NCI-H1105 (cell line): ENCODE measurements at regions not wholly inside any gene's neighbourhood (a gene's known extent, or its start where the extent isn't known, plus 50 kb on each side); places are given as distances from the start of the nearest gene placed in this dataset.

Experiments
- DNase-seq: peaks from one replicate; lab custom pipeline; 2025; lab: John Stamatoyannopoulos, UW

DNA sequence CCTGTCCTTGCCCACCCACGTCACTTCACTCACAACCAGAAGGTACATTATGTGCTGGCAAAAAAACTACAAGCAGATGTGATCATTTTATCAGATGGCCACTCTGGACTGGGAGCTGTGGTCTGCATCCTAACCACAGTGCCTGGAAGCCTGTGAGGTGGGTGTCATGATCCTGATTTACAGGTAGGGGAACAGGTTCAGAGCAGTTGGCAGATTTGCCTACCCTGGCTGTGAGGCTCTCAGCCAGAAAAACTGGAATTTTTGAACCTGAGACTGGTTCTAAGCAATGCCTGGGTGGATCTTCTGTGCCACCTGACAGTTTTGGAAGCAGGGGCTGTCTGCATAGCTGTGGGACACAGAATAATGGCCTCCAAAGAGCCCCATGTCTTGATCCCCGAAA is 150.8 kb downstream of the SYF2 start:
- no peak for DNase-seq

DNA sequence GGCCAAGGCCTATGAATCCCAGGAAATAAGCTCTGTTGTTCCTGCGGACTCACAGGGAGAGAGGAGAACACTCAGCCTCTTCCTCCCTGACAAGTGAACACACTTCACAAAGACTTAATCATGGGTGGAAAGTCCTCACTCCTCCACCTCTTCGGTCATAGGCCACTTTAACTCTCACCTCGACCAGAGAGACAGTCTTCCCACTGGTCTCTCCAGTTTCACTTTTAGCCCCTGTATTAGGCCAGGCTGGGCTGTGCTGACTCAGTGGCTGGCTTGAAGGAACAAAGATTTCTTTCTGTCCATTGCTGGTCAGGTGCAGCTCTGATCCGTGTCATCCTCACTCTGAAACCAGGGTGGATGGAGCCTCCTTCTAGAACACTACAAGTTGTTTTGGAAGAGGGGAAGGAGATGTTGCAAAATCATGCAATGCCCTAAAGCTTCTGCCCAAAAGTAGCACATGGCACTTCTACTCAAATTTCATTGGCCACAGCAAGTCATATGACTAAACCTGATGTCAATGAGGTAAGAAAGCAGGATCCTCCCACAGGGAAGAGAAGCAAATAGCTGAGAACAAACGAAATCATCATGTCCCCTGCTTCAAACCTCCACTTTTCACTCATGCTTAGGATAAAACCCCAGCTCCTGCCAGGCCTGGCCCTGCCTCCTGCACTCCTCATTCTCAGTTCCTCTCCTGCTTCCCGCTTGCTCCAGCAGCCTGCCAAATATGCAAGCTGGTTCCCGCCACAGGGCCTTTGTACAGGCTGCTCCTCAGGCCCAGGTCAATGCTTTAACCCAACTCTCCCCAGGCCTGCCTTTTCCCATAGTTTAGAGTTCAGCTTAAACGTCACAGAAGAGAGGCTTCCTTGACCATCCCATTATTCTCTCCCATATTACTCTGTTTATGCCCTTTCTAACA is 150.5 kb upstream of the RUNX3 start:
- no peak for DNase-seq

DNA sequence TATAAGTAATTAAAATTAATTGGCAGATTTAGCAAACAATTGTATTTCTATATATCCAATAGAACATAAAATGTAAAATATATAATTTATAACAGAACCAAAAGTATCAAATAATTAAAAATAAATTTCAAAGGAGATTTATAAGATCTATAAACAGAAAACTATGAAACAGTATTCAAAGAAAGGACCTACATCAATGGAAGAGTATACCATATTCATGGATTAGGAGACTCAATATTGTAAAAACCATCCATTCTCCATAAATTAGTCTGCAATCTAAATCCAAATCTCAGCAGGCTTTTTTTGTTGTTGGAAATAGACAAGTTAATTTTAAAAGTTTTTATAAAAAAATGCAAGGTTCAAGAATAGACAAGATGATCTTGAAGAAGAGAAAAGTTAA is 149.0 kb upstream of the RUNX3 start:
- DNase-seq: no peak

DNA sequence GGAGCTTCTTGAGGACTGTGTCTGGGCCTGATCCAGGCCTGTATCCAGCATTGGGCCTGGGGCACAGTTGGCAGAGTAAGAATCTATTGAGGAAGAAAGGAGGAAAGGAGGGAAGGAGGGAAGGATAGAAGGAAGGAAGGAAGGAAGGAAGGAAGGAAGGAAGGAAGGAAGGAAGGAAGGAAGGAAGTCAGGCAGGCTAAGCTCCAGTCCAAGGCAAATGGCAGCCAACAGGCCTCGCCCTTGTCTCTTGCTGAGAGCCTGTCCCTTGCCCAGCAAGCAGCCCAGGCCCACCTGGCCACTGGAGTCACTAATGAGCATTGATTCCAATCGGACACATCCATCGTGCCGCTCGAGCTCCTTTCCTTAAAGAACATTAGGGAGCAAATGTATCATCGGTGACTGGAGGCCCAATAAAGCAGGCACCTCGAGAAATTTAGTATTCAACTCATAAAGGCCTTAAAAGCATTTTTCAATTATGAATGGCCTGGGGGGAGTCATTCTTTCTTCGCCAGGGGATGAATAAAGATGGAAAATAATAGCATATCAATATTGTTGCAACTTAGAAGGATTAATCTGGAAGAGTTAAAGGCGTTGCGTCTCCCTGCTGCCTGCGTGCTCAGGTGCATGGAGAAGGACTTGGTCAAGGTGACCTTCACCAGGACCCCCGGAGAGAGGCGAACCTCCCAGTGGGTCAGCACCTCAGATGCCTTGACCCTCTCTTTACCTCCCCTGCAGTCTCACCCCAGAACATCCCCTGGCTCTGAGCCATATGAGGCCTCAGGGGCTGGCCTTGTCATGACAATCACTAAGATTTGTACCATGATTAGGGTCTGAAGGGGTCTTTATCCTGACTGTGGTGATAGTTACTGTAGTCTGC is 144.5 kb upstream of the RUNX3 start:
- DNase-seq: no peak

DNA sequence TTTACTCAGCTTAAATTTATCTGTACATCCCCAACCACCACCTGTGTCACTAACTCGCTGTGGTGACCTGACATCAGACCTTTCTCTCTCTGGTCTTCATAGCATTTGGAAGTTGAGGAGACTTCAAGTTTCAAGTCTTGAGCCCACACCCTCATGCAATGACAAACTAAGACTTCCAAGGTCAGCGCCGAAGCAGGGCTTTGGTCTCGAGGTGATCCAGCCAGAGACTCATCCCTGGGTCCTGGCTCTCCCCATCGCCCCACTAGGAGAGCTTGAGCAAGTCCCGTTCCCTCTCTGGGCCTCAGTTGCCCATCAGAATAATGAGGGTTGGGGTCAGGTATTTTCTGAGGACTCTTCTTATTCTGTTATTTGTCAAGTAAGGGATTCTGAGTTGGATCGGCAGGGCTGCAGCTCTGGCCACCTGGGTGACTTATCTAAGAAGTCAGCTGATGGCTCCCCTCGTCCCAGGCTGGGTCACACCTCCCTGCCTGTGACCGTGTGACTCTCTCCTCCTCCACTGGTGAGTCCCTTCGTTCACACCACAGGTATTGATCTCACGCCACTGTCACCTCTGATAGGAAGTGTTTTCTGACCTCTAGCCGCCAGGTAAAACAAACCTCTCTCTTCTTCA is 143.7 kb upstream of the RUNX3 start:
- DNase-seq: no peak

DNA sequence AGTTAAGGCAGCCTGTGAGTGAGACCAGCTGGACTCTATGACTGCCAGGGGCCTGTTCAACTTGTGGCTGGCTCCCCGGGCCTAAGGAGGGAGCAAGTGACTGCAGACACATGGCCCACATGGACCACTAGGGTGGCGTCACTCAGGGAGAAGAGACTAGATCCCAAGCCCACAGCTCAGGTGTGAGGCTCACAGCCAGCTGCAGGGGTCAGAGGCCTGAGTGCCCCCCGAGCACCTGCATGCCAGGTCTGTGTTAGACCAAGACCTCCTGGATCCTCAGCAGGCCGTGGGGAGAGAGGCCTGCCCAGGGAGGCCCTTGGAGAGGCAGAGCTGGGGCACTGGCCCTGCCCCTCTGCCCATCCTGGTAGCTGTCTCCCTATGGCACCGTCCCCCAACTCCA is 142.4 kb upstream of the RUNX3 start:
- DNase-seq: no peak

DNA sequence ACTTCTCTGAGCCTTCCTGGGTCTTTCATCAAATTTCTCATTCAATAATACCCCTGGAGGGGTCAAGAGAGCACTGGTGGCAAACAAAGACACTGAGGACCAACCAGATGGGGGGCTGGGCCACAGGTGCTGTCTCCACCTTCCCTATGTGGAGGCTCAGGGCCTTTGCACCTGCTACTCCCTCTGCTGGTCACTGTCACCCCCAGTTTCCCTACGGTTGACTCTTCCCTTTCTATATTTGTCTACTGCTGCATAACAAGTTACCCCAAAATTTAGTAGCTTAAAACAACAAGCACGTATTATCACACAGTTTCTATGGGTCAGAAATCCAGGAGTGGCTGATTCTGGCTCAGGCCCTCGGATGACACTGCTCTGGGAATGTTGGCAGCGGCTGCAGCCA is 138.8 kb upstream of the RUNX3 start:
- no peak for DNase-seq

DNA sequence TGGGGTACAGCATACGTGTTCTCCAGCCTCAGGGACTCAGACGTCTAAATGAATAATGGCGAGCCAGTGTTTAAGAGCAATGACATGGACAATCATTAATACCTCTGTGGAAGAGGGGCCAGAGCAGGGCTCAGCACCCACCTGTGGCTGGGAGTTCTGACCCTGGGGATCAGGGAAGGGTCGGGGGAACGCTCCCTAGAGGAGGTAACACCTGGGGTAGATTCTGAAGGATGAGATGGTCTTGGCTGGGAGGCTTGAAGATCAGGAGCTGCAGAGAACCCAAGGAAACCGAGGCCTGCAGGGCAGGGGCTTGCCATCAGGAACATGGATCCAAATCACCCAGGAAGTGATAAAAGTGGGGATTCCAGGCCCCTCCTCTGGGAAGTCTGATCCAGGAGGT is 138.2 kb upstream of the RUNX3 start:
- DNase-seq: no peak

DNA sequence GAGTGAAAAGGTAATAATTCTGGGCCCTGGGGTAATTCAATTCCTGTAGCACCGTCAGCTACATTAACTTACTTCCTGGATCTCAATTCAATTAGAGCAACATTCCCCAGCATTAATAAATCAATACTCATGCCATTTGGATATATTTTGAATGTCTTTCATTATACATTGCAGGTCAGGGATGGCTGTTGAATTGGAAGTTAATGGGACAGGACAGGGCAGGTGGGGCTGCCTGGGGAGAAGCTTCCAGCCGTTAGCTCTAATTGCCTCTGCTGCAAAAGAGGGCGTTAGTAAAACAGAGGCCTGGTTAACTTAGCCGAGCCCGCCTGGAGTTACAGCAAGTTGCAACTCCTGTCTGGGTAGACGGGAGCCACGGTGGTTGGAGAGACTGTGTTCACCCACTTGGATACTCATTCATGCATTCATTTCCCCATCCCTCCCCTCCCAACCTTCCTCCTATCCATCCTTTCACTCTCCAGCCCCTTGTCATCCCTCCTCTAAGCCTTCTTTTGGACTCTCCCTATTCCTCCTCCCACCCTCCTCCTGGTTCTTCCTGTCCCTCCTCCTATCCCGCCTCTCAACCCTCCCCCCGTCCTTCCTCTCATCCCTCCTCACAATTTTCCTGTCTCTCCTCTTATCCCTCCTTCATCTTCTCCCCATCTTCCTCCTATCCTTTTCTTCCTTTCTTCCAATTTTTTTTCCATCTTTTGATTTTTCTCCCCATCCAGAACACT is 137.6 kb upstream of the RUNX3 start:
- no peak for DNase-seq

DNA sequence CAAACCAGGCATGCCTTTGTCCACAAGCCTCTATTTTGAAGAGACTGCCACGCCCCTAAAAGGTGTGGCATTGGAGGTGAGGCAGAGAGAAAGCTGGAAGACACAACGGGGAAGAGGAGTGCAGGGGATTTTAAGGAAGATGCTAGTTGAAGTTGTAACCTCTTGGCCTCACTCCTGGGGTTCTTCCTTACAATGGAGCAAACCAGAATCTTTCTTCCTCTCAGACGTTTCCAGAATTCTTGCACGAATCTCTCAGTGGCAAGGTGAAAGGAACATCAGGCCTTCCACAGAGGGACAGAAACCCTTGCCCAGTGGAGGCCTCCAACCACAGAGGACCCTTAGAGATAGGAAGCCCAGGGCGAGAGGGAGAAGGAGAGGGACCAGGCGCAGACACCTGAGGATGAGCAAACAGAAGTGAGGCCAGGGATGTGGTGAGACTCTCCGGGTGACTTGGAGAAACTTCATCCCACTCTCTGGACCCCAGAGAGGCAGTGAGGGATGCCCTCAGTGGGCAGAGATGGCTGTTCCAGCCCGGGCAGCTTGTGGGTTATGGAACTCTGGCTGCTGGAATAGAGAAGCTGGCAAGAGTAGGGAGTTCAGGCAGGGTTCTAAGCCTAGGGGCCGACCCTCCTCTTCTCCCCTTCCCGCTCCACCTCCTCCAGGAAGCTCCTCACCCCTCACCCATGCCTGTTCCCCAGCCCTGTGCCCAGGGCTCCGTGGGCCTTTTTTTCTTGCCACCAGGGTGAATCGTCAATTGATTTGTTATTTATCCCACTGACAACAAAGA is 136.8 kb upstream of the RUNX3 start:
- no peak for DNase-seq

DNA sequence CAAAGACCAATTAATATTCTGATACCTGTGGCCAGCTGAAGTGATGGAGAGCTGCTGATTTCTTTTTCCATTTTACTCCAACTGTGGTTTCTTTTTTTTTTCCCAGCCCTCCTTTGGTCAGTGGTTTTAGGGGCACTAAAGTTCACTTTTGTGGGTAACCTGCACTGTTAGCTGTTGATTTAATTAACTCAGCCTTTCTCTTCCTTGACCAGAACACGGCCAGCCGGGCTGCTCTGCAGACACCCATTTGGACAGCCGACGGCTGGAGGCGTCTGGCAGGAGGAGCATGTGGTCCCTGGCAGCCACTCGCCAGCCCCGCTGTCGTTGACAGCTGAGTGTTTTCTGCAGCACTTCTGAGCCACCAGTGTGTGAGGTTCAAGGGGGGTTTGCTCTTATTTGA is 136.2 kb upstream of the RUNX3 start:
- no peak for DNase-seq

DNA sequence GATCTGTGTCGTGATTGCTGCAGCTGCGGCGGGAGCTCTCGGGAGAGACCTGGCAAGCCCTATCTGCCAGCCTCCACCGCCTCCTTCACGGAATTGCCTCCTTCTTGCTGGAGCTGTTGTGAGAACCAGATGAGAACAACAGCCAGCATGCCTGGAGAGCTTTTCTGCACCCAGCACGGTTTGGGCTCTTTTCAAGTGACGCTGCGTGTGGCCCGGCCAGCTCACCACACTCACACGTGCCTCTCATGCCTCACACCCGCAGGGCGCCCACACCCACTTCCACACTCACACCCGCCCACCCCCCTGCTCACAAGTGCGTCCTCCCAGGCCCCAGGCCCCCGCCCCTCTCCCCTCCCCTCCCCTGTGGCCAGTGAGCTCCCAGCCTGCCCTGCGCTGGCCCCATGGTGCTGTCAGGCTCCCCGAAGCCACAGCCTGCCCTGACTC is 135.7 kb upstream of the RUNX3 start:
- no peak for DNase-seq

DNA sequence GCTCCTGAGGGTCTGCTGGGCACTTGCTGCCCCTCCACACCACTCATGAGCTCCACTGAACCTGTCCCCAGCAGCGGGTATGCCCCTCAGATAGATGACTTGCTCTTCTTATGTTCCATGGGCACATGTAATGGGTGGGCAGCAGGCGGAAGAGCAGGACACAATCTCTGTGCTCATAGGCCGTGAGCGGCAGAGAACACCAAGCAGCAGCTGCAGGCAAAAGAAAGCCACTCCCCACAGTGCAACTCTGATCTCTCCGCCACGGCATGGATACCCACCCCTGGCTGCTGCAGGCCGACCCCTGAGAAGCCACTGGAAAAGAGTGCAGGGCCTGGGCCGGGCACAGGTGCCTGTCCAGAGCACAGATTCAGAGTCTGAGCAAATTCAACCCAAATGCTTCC is 135.2 kb upstream of the RUNX3 start:
- DNase-seq: no peak

DNA sequence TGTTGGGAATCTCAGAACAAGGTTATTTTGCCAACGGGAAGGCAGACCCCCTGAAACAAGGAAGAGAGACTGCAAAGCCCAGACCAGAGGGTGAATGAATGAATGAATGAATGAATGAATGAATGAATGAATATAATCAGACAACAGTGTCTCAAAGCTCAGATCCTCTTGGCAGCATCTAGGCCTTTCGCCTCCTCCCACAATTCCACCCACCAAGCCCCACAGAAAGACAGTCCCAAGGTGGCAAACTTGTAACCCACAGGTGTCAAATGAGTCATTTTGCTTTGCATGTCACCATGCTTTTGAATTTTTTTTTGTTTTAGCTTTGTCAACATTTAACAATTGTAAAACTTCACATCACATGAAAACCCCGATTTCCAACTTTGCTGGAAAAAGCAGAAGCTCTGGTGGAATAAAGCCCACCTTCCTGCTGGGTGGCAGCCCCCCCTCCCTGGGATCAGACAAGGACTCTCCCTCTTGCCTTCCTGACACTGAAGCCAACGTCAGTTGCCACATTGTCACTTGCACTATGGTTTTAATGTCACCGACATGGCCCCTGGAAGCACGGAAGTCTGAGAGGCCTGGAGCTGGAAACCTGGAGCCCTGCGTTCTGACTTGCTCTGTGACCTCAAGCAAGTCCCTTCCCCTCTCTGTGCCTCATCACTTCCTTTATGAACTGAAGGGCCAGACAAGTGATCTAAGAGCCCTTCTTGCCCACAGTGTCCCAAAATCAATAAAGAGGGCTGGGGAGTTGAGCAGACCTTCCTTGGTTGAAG is 134.6 kb upstream of the RUNX3 start:
- DNase-seq: no peak

DNA sequence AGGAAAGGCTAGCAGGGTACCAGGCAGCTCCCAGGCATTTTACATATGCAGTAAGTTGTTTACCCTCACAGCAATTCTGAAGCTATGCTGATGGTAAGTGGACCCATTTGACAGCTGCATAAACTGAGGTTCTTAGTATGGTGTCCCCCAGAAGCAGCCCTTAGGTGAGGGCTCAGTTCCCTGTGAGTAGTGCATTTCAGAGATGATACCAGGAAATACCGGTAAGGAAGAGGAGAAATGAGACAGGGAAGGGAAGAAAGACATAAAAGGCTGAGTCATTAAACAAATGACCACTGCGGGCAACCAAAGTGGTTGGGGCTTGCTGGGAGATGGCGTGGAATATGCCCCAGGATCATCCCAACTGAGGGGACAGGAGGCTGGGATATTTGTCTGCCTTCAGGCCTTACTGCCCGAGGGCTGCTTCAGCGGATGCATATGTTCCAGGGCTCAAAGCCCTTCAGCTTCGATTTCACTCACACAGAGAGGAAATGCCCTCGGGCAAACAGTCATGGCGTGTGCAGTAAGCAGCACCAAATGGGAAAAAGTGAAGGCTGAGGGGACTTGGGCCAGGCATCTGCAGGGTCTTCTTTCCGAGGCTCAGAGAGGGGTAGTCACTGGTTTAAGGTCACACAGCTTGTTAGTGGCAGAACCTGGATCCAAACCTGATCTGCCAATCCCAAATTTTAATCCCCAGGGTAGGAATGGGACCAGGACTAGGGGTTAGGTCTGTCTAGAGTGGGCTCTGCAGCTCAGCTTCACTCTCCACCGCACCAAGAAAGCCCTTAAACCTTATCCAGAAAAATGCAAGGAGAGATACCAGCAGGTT is 133.7 kb upstream of the RUNX3 start:
- DNase-seq: no peak

DNA sequence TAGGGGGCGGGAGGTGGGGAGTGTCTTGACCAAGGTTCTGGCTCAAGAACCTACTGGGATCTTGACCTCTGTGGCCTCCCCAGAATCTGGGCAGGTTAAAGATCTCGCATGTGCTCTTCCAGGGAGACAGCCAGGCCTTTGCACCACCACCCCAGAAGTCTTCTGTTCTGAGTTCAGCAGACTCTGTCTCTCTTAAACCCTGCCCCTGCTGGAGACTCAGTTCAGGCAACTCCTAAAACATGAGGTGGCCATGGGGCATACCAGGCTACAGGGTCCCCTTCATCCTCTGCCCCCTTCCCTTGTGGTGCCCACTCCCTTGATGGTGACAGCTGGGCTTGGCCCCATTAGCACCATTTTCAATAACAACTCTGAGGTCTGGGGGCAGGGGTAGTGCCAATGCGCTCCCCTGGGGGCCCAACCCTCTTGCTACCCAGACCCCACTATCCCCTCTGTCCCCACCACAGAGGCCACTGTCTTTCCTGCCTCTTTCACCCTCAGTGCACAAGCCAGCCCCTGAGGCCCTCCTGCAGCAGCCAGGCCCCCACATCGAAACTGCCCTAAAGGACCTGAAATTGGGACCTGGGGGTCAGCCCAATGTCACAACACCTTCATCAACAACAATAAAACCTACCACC is 132.7 kb upstream of the RUNX3 start:
- DNase-seq: no peak

DNA sequence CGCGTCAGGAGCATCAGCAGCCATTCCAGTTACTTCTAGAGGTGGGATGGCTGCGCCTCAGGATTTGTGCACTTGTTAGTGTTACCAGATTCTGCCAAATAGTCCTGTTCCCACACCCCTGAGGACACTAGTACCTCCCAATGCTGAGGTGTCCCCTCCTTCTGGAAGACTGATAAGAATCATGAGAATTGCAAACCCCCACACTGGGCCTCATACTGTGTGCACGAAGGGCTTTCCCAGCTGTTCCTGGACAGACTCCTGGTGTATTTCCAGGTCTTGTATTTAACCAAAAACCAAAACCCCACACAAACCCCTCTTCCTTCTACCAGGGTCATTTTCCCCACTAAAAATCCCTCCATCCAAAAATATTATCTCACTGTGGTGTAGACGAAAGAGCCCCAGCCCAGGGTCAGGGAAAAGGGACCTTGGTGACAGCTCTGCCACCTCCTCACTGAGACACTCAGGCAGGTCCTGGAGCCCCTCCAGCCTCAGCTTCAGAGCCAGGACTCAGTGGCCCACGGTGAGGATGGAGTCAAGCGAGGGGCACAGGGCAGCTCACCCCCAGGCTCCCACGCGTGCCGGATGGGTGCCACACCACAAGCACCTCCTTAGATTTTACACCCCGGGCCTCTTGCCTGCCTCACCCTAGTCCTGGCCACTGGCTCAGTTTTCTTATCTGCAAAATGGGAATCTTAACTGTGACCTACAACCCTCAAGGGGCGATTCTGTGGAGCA is 131.4 kb upstream of the RUNX3 start:
- DNase-seq: no peak

DNA sequence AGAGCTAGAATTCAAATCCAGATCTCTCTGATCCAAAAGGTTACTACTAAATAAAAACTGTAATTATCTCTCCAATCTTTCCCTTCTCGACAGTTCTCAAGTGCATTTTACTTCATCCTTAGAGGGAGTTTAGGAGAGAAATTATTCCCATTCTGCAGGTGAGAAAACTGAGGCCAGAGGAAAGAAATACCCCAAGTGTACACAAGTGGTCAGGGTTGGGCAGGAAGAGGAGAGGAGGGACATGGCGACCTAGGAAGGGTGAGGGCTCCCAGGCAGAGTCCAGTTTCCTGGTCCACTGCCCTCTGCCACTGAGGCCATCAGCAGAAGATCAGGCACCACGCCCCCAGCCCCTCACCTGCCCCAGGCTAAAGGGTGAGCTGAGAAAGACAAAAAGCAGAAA is 127.1 kb upstream of the RUNX3 start:
- no peak for DNase-seq
